Activated naive CD4-positive, alpha-beta T cell treated with anti-CD3 and anti-CD28 coated beads, Interleukin-2, amount 10 ng/mL, durations not matched to agents 7 days and 5 days (primary cell): ENCODE measurements at regions not wholly inside any gene's neighbourhood (a gene's known extent, or its start where the extent isn't known, plus 50 kb on each side); places are given as distances from the start of the nearest gene placed in this dataset.

ENCODE experiments used
- CTCF ChIA-PET: fragments of 350-600 bp; sonication (Branson Sonifier 250); formaldehyde crosslinking; loops from one replicate; lab custom pipeline; 2021; ENCODE audit warnings: antibody characterized with exemption; lab: Charles Lee
- DNase-seq: peaks from one replicate; pipeline ENCODE4 v3.0.0-alpha.2; 2020
- H3K27ac Mint-ChIP-seq: one replicate; pipeline ENCODE4 v1.8.0; 2021; ENCODE audit warnings: mild to moderate bottlenecking, moderate library complexity, mixed read lengths
- H3K27me3 Mint-ChIP-seq: one replicate; pipeline ENCODE4 v1.8.0; 2021; ENCODE audit warnings: mild to moderate bottlenecking, mixed read lengths
- H3K36me3 Mint-ChIP-seq: one replicate; pipeline ENCODE4 v1.8.0; 2021; ENCODE audit warnings: mixed read lengths
- H3K4me1 Mint-ChIP-seq: one replicate; pipeline ENCODE4 v1.8.0; 2021; ENCODE audit warnings: mixed read lengths
- H3K4me3 Mint-ChIP-seq: one replicate; pipeline ENCODE4 v1.8.0; 2021; ENCODE audit warnings: mild to moderate bottlenecking, moderate library complexity, mixed read lengths
- H3K9me3 Mint-ChIP-seq: one replicate; pipeline ENCODE4 v1.8.0; 2021; ENCODE audit warnings: mixed read lengths

DNA sequence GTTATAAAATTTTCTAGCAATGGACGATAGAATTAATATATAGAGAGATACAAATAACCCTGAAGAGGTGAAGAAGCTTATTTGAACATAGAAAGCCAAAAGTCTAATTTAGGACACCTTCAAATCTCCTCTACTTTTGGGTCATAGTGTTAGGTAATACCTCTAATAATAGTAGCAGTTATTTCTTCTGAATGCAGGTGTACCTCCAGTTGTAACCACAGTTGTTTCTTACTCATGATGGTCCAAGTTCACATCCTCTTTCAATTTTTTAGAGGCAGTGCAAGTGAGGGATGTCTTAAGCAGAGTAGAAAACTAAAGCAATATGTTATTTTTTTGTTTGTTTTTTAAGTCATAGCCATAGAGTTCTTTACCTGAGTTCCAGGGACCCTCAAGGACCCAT, 429.5 kb downstream of the CCDC85A start:
- Mint-ChIP-seq H3K36me3 (no peaks in the 10 kb centered on the region), H3K4me1 (no peaks in the 10 kb centered on the region), H3K9me3 (peaks cover 4% of the 10 kb centered on the region), H3K4me3 (no peak overlapping the region), H3K27ac (no peak overlapping the region), H3K27me3 (no peaks in the 10 kb centered on the region)
- CTCF ChIA-PET, result no interaction called here
- no peak for DNase-seq

DNA sequence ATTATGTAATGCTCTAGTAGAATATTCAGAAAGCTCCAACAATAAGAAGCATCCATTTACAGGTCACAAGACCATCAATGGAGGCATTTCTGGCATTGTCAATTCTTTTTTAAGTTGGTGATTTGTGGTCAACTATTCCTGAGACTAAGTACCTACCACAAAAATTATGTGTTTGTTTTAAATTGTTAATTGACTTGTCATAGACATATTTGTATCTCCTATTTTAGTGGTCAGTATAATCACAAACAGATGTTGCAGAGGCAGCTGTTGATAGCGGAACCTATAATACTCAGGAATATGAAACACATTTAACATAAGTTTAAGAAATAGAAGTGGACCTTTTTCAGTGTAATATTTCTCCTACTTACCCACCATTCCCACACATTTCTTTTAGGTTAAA, 430.1 kb downstream of the CCDC85A start:
- peaks cover 4% of the 10 kb centered on the region for H3K9me3 Mint-ChIP-seq
- H3K4me1 Mint-ChIP-seq, result no peaks in the 10 kb centered on the region
- no peak overlapping the region for H3K27ac Mint-ChIP-seq
- no peak for DNase-seq
- no peaks in the 10 kb centered on the region for H3K27me3 Mint-ChIP-seq
- CTCF ChIA-PET, result no interaction called here
- no peak overlapping the region for H3K4me3 Mint-ChIP-seq
- no peaks in the 10 kb centered on the region for H3K36me3 Mint-ChIP-seq

DNA sequence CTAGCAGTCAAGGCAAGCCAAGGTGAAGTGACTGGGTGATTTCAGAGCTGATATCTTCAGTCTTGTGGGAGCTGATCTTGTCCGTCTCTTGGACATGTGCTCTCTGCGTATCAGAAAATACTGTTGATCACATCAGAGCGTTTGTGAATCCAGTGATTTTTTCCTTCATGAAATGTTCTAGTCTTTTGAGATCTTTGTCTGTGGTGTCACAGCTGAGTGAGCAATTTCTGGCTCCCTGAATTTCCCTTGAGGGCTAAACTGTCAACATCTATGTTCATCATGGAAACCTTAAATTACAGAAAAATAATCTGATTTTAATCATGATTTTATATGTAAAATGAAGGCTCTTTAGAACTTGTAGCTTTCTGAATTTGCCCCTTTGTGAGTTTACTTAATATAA, 432.0 kb downstream of the CCDC85A start:
- CTCF ChIA-PET, result no interaction called here
- Mint-ChIP-seq H3K4me1 (no peaks in the 10 kb centered on the region), H3K27me3 (no peaks in the 10 kb centered on the region), H3K4me3 (no peak overlapping the region), H3K9me3 (peaks cover 8% of the 10 kb centered on the region), H3K36me3 (no peaks in the 10 kb centered on the region), H3K27ac (no peak overlapping the region)
- no peak for DNase-seq

DNA sequence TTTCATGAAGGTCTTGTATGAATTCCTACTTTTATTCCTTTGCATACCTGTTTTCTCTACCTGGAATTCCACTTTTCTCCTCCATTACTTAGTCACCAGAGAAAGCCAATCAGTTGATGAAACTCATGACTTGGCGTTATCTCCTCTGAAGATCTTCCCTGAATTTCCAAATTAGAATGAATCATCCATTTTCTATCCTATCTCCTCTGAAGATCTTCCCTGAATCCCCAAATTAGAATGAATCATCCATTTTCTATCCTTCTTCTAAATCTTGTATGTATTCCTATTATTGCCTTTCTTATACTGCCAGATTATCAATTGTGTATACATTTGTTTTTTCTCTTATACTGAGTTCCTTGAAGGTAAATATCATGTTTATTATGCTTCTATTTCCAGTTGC, 440.4 kb downstream of the CCDC85A start:
- peaks cover 15% of the 10 kb centered on the region for H3K9me3 Mint-ChIP-seq
- CTCF ChIA-PET, result no interaction called here
- no peak overlapping the region for H3K4me3 Mint-ChIP-seq
- no peaks in the 10 kb centered on the region for H3K4me1 Mint-ChIP-seq
- H3K27me3 Mint-ChIP-seq, result no peaks in the 10 kb centered on the region
- no peak for DNase-seq
- no peaks in the 10 kb centered on the region for H3K36me3 Mint-ChIP-seq
- H3K27ac Mint-ChIP-seq, result no peak overlapping the region

GRCh38 chr2:56626927-56627326, 443.1 kb downstream of the CCDC85A start:
- H3K4me3 Mint-ChIP-seq, result no peak overlapping the region

DNA sequence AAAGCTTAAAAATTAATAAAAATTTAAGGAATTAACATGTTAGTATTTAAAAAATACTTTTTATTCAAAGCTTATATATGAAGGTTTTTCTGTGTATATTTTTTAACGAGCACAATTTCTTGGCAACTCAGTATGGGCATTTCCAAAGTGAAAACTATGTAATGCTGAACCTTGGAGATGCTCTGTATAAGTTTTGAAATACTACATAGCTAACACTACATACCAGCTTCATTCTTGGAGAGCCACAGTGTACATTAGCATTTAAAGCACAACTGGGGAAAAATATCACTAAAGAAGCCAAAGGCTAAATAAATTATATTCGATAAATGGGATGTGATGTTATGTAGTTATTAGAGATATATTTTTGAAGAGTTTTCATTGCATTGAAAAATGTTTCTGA, 446.5 kb downstream of the CCDC85A start:
- Mint-ChIP-seq H3K36me3 (no peaks in the 10 kb centered on the region), H3K4me3 (no peak overlapping the region), H3K27me3 (no peaks in the 10 kb centered on the region), H3K27ac (no peak overlapping the region), H3K9me3 (peaks cover 11% of the 10 kb centered on the region), H3K4me1 (no peaks in the 10 kb centered on the region)
- CTCF ChIA-PET, result no interaction called here
- no peak for DNase-seq

More at GRCh38 chr2:56626927-56627326, 443.1 kb downstream of the CCDC85A start:
- Mint-ChIP-seq H3K27me3 (no peaks in the 10 kb centered on the region), H3K9me3 (peaks cover 12% of the 10 kb centered on the region), H3K36me3 (no peaks in the 10 kb centered on the region), H3K27ac (no peak overlapping the region), H3K4me1 (no peaks in the 10 kb centered on the region)
- CTCF ChIA-PET, result no interaction called here
- no peak for DNase-seq

- Mint-ChIP-seq H3K4me1 (no peaks in the 10 kb centered on the region), H3K4me3 (no peak overlapping the region), H3K27ac (no peak overlapping the region), H3K36me3 (no peaks in the 10 kb centered on the region), H3K9me3 (peaks cover 3% of the 10 kb centered on the region), H3K27me3 (no peaks in the 10 kb centered on the region)
- DNase-seq, result no peak
- CTCF ChIA-PET, result no interaction called here
Measured at GRCh38 chr2:56647997-56648396, 464.2 kb downstream of the CCDC85A start.

GRCh38 chr2:56648802-56649201, 465.0 kb downstream of the CCDC85A start:
- no peak for DNase-seq
- CTCF ChIA-PET, result no interaction called here
- Mint-ChIP-seq H3K36me3 (no peaks in the 10 kb centered on the region), H3K4me1 (no peaks in the 10 kb centered on the region), H3K27me3 (no peaks in the 10 kb centered on the region), H3K27ac (no peak overlapping the region), H3K9me3 (peaks cover 3% of the 10 kb centered on the region), H3K4me3 (no peak overlapping the region)

GRCh38 chr2:56654936-56655335, 471.1 kb downstream of the CCDC85A start:
- no peak for DNase-seq
- Mint-ChIP-seq H3K27ac (no peak overlapping the region), H3K4me1 (no peaks in the 10 kb centered on the region), H3K4me3 (no peak overlapping the region), H3K36me3 (no peaks in the 10 kb centered on the region), H3K9me3 (peaks cover 5% of the 10 kb centered on the region), H3K27me3 (no peaks in the 10 kb centered on the region)
- CTCF ChIA-PET, result no interaction called here

DNA sequence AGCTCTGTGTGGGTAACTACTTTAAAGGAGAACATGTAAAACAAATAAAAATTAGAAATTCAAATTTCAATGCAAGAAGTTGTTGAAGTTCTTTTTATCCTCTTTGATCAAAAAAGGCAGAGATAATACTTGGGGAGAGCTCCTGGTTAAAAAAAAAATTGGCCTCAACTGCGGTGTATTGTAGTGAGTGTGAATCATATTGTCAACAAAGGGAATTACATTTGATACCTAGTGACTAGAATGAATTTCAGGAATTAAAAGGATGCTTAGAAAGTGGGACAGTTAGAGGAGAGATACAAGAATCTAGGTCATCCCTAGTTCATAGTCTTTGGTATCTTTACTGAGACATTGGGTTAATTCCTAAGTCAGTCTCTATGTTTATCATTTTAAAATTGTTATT, 473.0 kb downstream of the CCDC85A start:
- Mint-ChIP-seq H3K9me3 (peaks cover 7% of the 10 kb centered on the region), H3K4me1 (no peaks in the 10 kb centered on the region), H3K27ac (no peak overlapping the region), H3K27me3 (no peaks in the 10 kb centered on the region), H3K4me3 (no peak overlapping the region), H3K36me3 (no peaks in the 10 kb centered on the region)
- no peak for DNase-seq
- CTCF ChIA-PET, result no interaction called here

DNA sequence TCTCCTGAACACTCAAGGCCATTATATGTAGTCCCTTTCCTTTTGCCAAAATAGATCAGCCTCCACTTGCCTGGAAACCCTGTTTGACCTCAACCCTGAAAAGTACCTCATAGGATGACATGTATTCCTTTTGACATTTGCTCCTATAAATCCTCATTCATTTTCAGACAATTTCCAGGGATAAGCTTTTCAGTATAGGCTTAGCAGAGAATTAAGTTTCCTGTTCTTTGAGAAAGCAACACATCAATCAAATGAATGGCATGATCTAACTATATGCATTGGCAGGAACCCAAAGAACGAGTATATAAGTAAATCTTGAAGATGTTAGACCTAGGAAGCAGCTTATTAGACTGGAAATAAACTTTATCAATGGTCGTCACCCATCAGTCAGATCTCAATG, 483.0 kb downstream of the CCDC85A start:
- Mint-ChIP-seq H3K27me3 (no peaks in the 10 kb centered on the region), H3K4me3 (no peak overlapping the region), H3K9me3 (peaks cover 18% of the 10 kb centered on the region), H3K27ac (no peak overlapping the region), H3K36me3 (no peaks in the 10 kb centered on the region), H3K4me1 (no peaks in the 10 kb centered on the region)
- CTCF ChIA-PET, result no interaction called here
- DNase-seq, result no peak

DNA sequence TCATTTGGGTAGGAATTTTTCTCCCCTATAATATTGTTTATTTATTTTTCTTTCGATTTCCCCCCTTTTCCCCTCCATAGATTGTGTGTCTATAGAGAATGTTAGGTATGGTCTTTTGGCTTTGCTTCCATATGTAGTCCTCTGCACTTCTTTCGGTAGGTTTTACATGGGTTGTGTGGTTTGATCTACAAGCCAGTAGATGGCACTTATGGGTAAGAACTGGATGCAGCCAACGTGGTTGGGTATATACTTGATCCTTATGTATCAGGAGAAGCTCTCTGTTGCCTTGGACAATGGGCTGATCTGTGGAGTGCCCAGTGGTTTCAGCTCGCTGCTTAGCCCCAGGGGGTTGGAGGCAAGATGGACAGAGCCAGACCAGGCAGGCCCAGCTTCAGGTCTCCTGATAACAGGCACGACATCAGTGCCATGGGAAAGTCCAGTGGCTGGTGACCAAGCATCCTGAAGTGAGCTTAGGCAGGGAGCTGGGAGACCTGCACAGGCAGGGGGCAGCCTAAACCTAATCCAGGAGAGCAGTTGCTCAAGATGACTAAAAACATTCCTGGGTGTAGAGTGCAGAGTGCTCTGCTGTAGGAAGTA, 488.3 kb downstream of the CCDC85A start:
- Mint-ChIP-seq H3K4me3 (no peak overlapping the region), H3K36me3 (no peaks in the 10 kb centered on the region), H3K4me1 (no peaks in the 10 kb centered on the region), H3K9me3 (peaks cover 25% of the 10 kb centered on the region), H3K27ac (no peak overlapping the region), H3K27me3 (no peaks in the 10 kb centered on the region)
- CTCF ChIA-PET, result no interaction called here
- DNase-seq, result no peak

DNA sequence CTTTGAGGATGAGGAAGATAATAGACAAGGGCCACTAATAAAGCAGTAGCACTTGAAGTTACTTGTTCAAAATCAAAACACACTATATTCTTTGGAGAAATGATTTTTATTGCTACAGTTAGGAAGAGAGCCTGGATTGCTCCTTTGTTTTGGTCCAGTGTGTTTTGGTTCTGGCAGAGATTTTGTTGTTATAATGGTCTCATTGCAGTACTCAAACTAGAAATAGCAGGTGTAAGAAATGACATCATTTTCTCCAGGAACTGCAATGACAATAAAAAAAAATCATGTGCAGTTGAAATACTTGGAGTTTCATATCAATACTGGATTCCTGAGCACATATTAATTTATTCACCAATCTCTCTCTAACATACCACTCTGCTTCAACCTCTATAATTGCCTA, 490.3 kb downstream of the CCDC85A start:
- no peak overlapping the region for H3K4me3 Mint-ChIP-seq
- H3K27ac Mint-ChIP-seq, result no peak overlapping the region
- H3K9me3 Mint-ChIP-seq, result peaks cover 21% of the 10 kb centered on the region
- H3K27me3 Mint-ChIP-seq, result no peaks in the 10 kb centered on the region
- CTCF ChIA-PET, result no interaction called here
- H3K4me1 Mint-ChIP-seq, result no peaks in the 10 kb centered on the region
- no peak for DNase-seq
- H3K36me3 Mint-ChIP-seq, result no peaks in the 10 kb centered on the region

DNA sequence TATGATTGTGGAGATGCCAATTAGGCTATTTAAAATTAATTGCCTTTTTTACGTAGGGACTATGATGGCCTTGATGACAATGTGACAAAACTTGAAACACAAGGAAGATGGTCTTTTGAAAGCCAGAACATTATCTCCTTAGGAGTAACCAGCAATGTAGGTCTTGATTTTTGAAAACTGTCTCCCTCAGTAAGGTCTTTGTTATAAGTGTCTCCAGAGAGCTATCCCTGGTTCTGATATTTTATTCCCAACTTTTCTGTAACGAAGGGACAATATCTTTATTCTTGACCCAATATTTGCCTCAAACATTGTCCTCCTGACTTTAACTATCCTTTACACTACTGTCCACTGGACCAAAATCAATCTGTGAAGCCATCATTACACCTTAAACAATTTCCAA, 493.2 kb downstream of the CCDC85A start:
- Mint-ChIP-seq H3K27ac (no peak overlapping the region), H3K27me3 (no peaks in the 10 kb centered on the region), H3K4me1 (no peaks in the 10 kb centered on the region), H3K36me3 (no peaks in the 10 kb centered on the region), H3K4me3 (no peak overlapping the region), H3K9me3 (peaks cover 11% of the 10 kb centered on the region)
- CTCF ChIA-PET, result no interaction called here
- no peak for DNase-seq

DNA sequence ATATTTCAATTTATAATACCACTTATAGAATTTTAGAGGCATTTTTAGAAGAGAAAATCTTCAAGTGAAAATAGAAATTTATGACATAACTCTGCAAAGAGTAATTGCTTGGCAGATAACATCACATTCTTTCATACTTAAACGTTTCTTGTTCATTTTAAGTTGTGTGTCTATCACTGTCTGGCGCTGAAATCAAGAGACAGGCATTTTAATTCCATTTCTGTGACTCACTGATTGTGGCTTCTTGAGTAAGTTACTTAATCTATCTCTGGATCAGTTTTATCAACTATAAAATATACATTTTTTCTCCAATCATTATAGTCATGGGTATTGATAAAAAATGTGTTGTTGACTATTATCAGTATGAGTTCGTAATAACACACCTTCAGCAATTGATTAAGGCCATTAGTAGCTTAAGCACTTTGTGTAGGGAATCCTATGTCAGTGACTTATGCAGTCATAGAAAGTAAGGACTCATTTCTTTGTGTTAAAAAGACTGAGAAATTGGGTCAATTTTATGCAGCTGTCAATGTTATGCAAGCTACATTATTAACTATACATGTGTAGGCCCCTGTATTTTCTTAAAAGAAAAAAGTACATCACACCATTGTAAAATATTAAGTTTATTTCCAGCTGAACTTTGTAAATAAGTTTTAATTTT, 497.3 kb downstream of the CCDC85A start:
- peaks cover 6% of the 10 kb centered on the region for H3K9me3 Mint-ChIP-seq
- DNase-seq, result no peak
- H3K4me3 Mint-ChIP-seq, result no peak overlapping the region
- CTCF ChIA-PET, result no interaction called here
- no peak overlapping the region for H3K27ac Mint-ChIP-seq
- no peaks in the 10 kb centered on the region for H3K27me3 Mint-ChIP-seq
- no peaks in the 10 kb centered on the region for H3K36me3 Mint-ChIP-seq
- no peaks in the 10 kb centered on the region for H3K4me1 Mint-ChIP-seq
